ENCODE measurements at regions not wholly inside any gene's neighbourhood (a gene's known extent, or its start where the extent isn't known, plus 50 kb on each side); places are given as distances from the start of the nearest gene placed in this dataset.

GRCh38 chr10:125555267-125555666 is 127.7 kb downstream of the TEX36 start:
- TF ChIP-seq POLR2A (IDR thresholded peaks at IDR 0.05): no peak
- TF ChIP-seq, protein P1, sequence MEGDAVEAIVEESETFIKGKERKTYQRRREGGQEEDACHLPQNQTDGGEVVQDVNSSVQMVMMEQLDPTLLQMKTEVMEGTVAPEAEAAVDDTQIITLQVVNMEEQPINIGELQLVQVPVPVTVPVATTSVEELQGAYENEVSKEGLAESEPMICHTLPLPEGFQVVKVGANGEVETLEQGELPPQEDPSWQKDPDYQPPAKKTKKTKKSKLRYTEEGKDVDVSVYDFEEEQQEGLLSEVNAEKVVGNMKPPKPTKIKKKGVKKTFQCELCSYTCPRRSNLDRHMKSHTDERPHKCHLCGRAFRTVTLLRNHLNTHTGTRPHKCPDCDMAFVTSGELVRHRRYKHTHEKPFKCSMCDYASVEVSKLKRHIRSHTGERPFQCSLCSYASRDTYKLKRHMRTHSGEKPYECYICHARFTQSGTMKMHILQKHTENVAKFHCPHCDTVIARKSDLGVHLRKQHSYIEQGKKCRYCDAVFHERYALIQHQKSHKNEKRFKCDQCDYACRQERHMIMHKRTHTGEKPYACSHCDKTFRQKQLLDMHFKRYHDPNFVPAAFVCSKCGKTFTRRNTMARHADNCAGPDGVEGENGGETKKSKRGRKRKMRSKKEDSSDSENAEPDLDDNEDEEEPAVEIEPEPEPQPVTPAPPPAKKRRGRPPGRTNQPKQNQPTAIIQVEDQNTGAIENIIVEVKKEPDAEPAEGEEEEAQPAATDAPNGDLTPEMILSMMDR (IDR thresholded peaks at IDR 0.05): no peak

All from adrenal gland (tissue), 5 donors.